Neural cell (in vitro differentiated cells): ENCODE measurements at regions not wholly inside any gene's neighbourhood (a gene's known extent, or its start where the extent isn't known, plus 50 kb on each side); places are given as distances from the start of the nearest gene placed in this dataset.

Experiments
- H2AFZ ChIP-seq: fragments of 200-600, 300-800 bp; sonication (generic), shearing (Covaris generic); 2 replicates; pipeline ENCODE4 v1.6.0; 2014; ENCODE audit warnings: low read depth, mild to moderate bottlenecking, antibody characterized with exemption, low read length, moderate library complexity
- H3F3A ChIP-seq: fragments of 200-600 bp; shearing (Covaris generic); 2 replicates; pipeline ENCODE4 v1.6.1; 2016; ENCODE audit warnings: mild to moderate bottlenecking, moderate library complexity, mixed read lengths, antibody characterized with exemption, low read length; ENCODE audit not compliant: insufficient read depth, poor library complexity, severe bottlenecking
- H3K27ac ChIP-seq: fragments of 200-600, 300-800 bp; sonication (generic), shearing (Covaris generic); 2 replicates; pipeline ENCODE4 v1.5.1; 2014; ENCODE audit warnings: mild to moderate bottlenecking, low read length, moderate library complexity
- H3K27me3 ChIP-seq: fragments of 300-800, 200-600 bp; sonication (generic), shearing (Covaris generic); 2 replicates; pipeline ENCODE4 v1.6.0; 2014; ENCODE audit warnings: mild to moderate bottlenecking, low read depth, low read length, moderate library complexity; ENCODE audit not compliant: insufficient read depth
- H3K36me3 ChIP-seq: fragments of 300-800, 200-600 bp; sonication (generic), shearing (Covaris generic); 2 replicates; pipeline ENCODE4 v1.5.1; 2014; ENCODE audit warnings: mild to moderate bottlenecking, antibody characterized with exemption, low read length, moderate library complexity; ENCODE audit not compliant: insufficient read depth
- H3K4me2 ChIP-seq: fragments of 300-800, 200-600 bp; sonication (generic), shearing (Covaris generic); 2 replicates; pipeline ENCODE4 v1.6.0; 2014; ENCODE audit warnings: mild to moderate bottlenecking, low read length
- H3K4me3 ChIP-seq: fragments of 300-800, 200-600 bp; sonication (generic), shearing (Covaris generic); 2 replicates; pipeline ENCODE4 v1.5.1; 2014; ENCODE audit warnings: mild to moderate bottlenecking, low read length, moderate library complexity
- H3K79me2 ChIP-seq: fragments of 200-600 bp; shearing (Covaris generic); replicated peaks from 2 replicates; pipeline ENCODE4 v1.6.0; 2014; ENCODE audit warnings: mild to moderate bottlenecking, low read length, moderate library complexity; ENCODE audit not compliant: insufficient read depth
- H3K9ac ChIP-seq: fragments of 300-800, 200-600 bp; sonication (generic), shearing (Covaris generic); 2 replicates; pipeline ENCODE4 v1.6.1; 2016; ENCODE audit warnings: mild to moderate bottlenecking, low read length, mixed read lengths
- H3K9me2 ChIP-seq: fragments of 200-600 bp; shearing (Covaris generic); 2 replicates; pipeline ENCODE4 v1.6.1; 2016; ENCODE audit warnings: mild to moderate bottlenecking, low read length, mixed read lengths; ENCODE audit not compliant: insufficient read depth
- H3K9me3 ChIP-seq: fragments of 200-600, 300-800 bp; sonication (generic), shearing (Covaris generic); 2 replicates; pipeline ENCODE4 v1.6.1; 2016; ENCODE audit warnings: mild to moderate bottlenecking, mixed run types, low read length, moderate library complexity, mixed read lengths
- H4K20me1 ChIP-seq: fragments of 200-600 bp; shearing (Covaris generic); 2 replicates; pipeline ENCODE4 v1.6.1; 2016; ENCODE audit warnings: mild to moderate bottlenecking, mixed run types; ENCODE audit not compliant: insufficient read depth
- CTCF ChIP-seq: fragments of 450-650 bp; IDR thresholded peaks from 2 replicates; pipeline ENCODE4 v1.5.1; 2014; ENCODE audit warnings: antibody characterized with exemption, mild to moderate bottlenecking, moderate library complexity; ENCODE audit not compliant: poor library complexity, severe bottlenecking
- EP300 ChIP-seq: fragments of 450-650 bp; conservative IDR thresholded peaks from 2 replicates; pipeline ENCODE4 v1.6.1; 2014; ENCODE audit warnings: antibody characterized with exemption, mild to moderate bottlenecking, moderate library complexity; ENCODE audit not compliant: poor library complexity, severe bottlenecking
- EZH2 ChIP-seq: fragments of 200-600, 300-800 bp; shearing (Covaris generic), sonication (generic); IDR thresholded peaks from 2 replicates; pipeline ENCODE4 v1.6.1; 2014; ENCODE audit warnings: antibody characterized with exemption, low read length, borderline replicate concordance, mild to moderate bottlenecking; ENCODE audit not compliant: insufficient read depth, poor library complexity, severe bottlenecking
- MXI1 ChIP-seq: fragments of 450-650 bp; conservative IDR thresholded peaks from 2 replicates; pipeline ENCODE4 v1.6.1; 2014; ENCODE audit warnings: antibody characterized with exemption, mild to moderate bottlenecking; ENCODE audit not compliant: poor library complexity, severe bottlenecking
- POLR2AphosphoS5 ChIP-seq: IDR thresholded peaks from 2 replicates; pipeline ENCODE4 v1.6.1; 2012
- RAD21 ChIP-seq: fragments of 450-650 bp; conservative IDR thresholded peaks from 2 replicates; pipeline ENCODE4 v1.6.1; 2014; ENCODE audit warnings: antibody characterized with exemption, mild to moderate bottlenecking, moderate library complexity
- REST ChIP-seq: IDR thresholded peaks from 2 replicates; pipeline ENCODE4 v1.6.1; 2012; ENCODE audit warnings: borderline replicate concordance
- SMC3 ChIP-seq: fragments of 450-650 bp; conservative IDR thresholded peaks from 2 replicates; pipeline ENCODE4 v1.6.1; 2014; ENCODE audit warnings: antibody characterized with exemption, mild to moderate bottlenecking, moderate library complexity; ENCODE audit not compliant: poor library complexity
- TAF1 ChIP-seq: IDR thresholded peaks from 2 replicates; pipeline ENCODE4 v1.6.1; 2012; ENCODE audit warnings: low read depth

GRCh38 chr10:78640796-78641636, 427.8 kb upstream of the ZMIZ1 start:
- H4K20me1 ChIP-seq = no peaks in the 10 kb centered on the region
- no peaks in the 10 kb centered on the region for H3K79me2 ChIP-seq
- H3F3A ChIP-seq = no peaks in the 10 kb centered on the region
- H3K9me2 ChIP-seq = no peaks in the 10 kb centered on the region
- H3K27ac ChIP-seq = no peak overlapping the region
- no peaks in the 10 kb centered on the region for H3K27me3 ChIP-seq
- TF ChIP-seq POLR2AphosphoS5 (no peak), SMC3 (no peak), RAD21 (no peak)
- H3K4me2 ChIP-seq = no peak overlapping the region
- no peak overlapping the region for H3K4me3 ChIP-seq
- no peak overlapping the region for H2AFZ ChIP-seq
- no peaks in the 10 kb centered on the region for H3K9me3 ChIP-seq
- H3K36me3 ChIP-seq = no peaks in the 10 kb centered on the region
- no peak overlapping the region for H3K9ac ChIP-seq

GRCh38 chr10:78641693-78642092, 427.1 kb upstream of the ZMIZ1 start:
- Histone ChIP-seq H2AFZ (no peak overlapping the region), H3K36me3 (no peaks in the 10 kb centered on the region), H3K4me2 (no peak overlapping the region), H3F3A (no peaks in the 10 kb centered on the region), H3K79me2 (no peaks in the 10 kb centered on the region), H3K9me3 (no peaks in the 10 kb centered on the region), H3K27me3 (no peaks in the 10 kb centered on the region), H3K27ac (no peak overlapping the region), H3K9me2 (no peaks in the 10 kb centered on the region), H3K4me3 (no peak overlapping the region), H4K20me1 (no peaks in the 10 kb centered on the region), H3K9ac (no peak overlapping the region)
- TF ChIP-seq EZH2 (no peak), RAD21 (no peak), SMC3 (no peak), EP300 (no peak), REST (no peak), MXI1 (no peak), TAF1 (no peak), CTCF (no peak), POLR2AphosphoS5 (no peak)
